Liver (tissue), 8 donors: ENCODE measurements at regions not wholly inside any gene's neighbourhood (a gene's known extent, or its start where the extent isn't known, plus 50 kb on each side); places are given as distances from the start of the nearest gene placed in this dataset.

Source experiments
- DNase-seq: peaks from one replicate; pipeline ENCODE4 v3.0.0-alpha.2; 2017; ENCODE audit warnings: low spot score
- H3K27ac ChIP-seq, 2 donors: one replicate each; pipeline ENCODE4 v1.7.0; 2013; ENCODE audit warnings: inconsistent platforms in 2 of 2, low read length in 2 of 2, control low read depth in 1 of 2, low read depth in 1 of 2, mild to moderate bottlenecking in 1 of 2
- H3K27me3 ChIP-seq, 4 donors: one replicate each; pipeline versions ENCODE4 v1.6.1 to v1.7.0; 2013; ENCODE audit warnings: low read length in 3 of 4, inconsistent platforms in 1 of 4, mild to moderate bottlenecking in 1 of 4, moderate library complexity in 1 of 4; ENCODE audit not compliant: control insufficient read depth in 4 of 4, insufficient read depth in 4 of 4
- H3K36me3 ChIP-seq, 4 donors: one replicate each; pipeline versions ENCODE4 v1.6.1 to v1.7.0; 2013; ENCODE audit warnings: low read length in 3 of 4, mild to moderate bottlenecking in 3 of 4, low read depth in 1 of 4, moderate library complexity in 1 of 4; ENCODE audit not compliant: control insufficient read depth in 4 of 4, insufficient read depth in 3 of 4
- H3K4me1 ChIP-seq, 4 donors: one replicate each; pipeline versions ENCODE4 v1.6.1 to v1.7.0; 2013; ENCODE audit warnings: low read length in 3 of 4, mild to moderate bottlenecking in 3 of 4, moderate library complexity in 1 of 4; ENCODE audit not compliant: control insufficient read depth in 4 of 4, insufficient read depth in 4 of 4
- H3K4me3 ChIP-seq, 3 donors: one replicate each; pipeline versions ENCODE4 v1.6.1 to v1.7.0; 2013; ENCODE audit warnings: low read length in 3 of 3, control low read depth in 1 of 3, low read depth in 1 of 3, mild to moderate bottlenecking in 1 of 3
- H3K9ac ChIP-seq, 2 donors: one replicate each; pipeline ENCODE4 v1.7.0; 2013; ENCODE audit warnings: low read length in 2 of 2, mild to moderate bottlenecking in 2 of 2, moderate library complexity in 2 of 2, control low read depth in 1 of 2, low read depth in 1 of 2
- H3K9me3 ChIP-seq, 4 donors: one replicate each; pipeline versions ENCODE4 v1.6.1 to v1.7.0; 2013; ENCODE audit warnings: low read length in 3 of 4; ENCODE audit not compliant: control insufficient read depth in 4 of 4
- EGR1 ChIP-seq, 2 donors: IDR thresholded peaks; 2 replicates each; pipeline ENCODE4 v1.6.1; 2016 to 2018; ENCODE audit warnings: antibody characterized with exemption in 2 of 2, low read depth in 2 of 2
- FOXA1 ChIP-seq: IDR thresholded peaks from 2 replicates; pipeline ENCODE4 v1.6.1; 2016; ENCODE audit warnings: antibody characterized with exemption
- FOXA2 ChIP-seq: IDR thresholded peaks from 2 replicates; pipeline ENCODE4 v1.6.1; 2016; ENCODE audit warnings: antibody characterized with exemption
- GABPA ChIP-seq, 2 donors: IDR thresholded peaks in 1 of 2; conservative IDR thresholded peaks in 1 of 2; 2 replicates each; pipeline ENCODE4 v1.6.1; 2016; ENCODE audit warnings: antibody characterized with exemption in 2 of 2, mild to moderate bottlenecking in 1 of 2, moderate library complexity in 1 of 2
- HNF4A ChIP-seq, 2 donors: conservative IDR thresholded peaks; 2 replicates each; pipeline ENCODE4 v1.6.1; 2016; ENCODE audit warnings: antibody characterized with exemption in 2 of 2, mild to moderate bottlenecking in 2 of 2
- HNF4G ChIP-seq: IDR thresholded peaks from 2 replicates; pipeline ENCODE4 v1.6.1; 2016; ENCODE audit warnings: antibody characterized with exemption
- JUND ChIP-seq, 2 donors: IDR thresholded peaks; 2 replicates each; pipeline ENCODE4 v1.6.1; 2016; ENCODE audit warnings: antibody characterized with exemption in 2 of 2
- NR2F2 ChIP-seq: IDR thresholded peaks from 2 replicates; pipeline ENCODE4 v1.6.1; 2016; ENCODE audit warnings: antibody characterized with exemption
- RAD21 ChIP-seq, 2 donors: IDR thresholded peaks; 2 replicates each; pipeline ENCODE4 v1.6.1; 2016; ENCODE audit warnings: antibody characterized with exemption in 2 of 2, mild to moderate bottlenecking in 2 of 2
- RXRA ChIP-seq, 2 donors: IDR thresholded peaks; 2 replicates each; pipeline ENCODE4 v1.6.1; 2017 to 2018; ENCODE audit warnings: antibody characterized with exemption in 2 of 2, mild to moderate bottlenecking in 1 of 2
- SP1 ChIP-seq: IDR thresholded peaks from 2 replicates; pipeline ENCODE4 v1.6.1; 2018; ENCODE audit warnings: antibody characterized with exemption, mild to moderate bottlenecking
- TAF1 ChIP-seq: conservative IDR thresholded peaks from 2 replicates; pipeline ENCODE4 v1.6.1; 2016; ENCODE audit warnings: antibody characterized with exemption, mild to moderate bottlenecking
- YY1 ChIP-seq: IDR thresholded peaks from 2 replicates; pipeline ENCODE4 v1.6.1; 2016; ENCODE audit warnings: antibody characterized with exemption, mild to moderate bottlenecking
- WGBS: extraction: QIAGEN DNeasy Blood & Tissue Kit; methylation state at CpG from one replicate; pipeline ENCODE4 v1.1.7; 2013; 5-methylcytosine and 5-hydroxymethylcytosine counted together
- TF ChIP-seq, protein P1 (sequence below): IDR thresholded peaks from 2 replicates; pipeline ENCODE4 v1.6.1; 2016; ENCODE audit warnings: antibody characterized with exemption, mild to moderate bottlenecking
- TF ChIP-seq, protein P2 (sequence below): IDR thresholded peaks from 2 replicates; pipeline ENCODE4 v1.6.1; 2016; ENCODE audit warnings: antibody characterized with exemption
- TF ChIP-seq, protein P3 (sequence below): IDR thresholded peaks from 2 replicates; pipeline ENCODE4 v1.6.1; 2016; ENCODE audit warnings: antibody characterized with exemption
- TF ChIP-seq, protein P4 (sequence below): IDR thresholded peaks from 2 replicates; pipeline ENCODE4 v1.6.1; 2016; ENCODE audit warnings: antibody characterized with exemption
- TF ChIP-seq, protein P5 (sequence below): fragments of 150-350 bp; IDR thresholded peaks from 2 replicates; pipeline ENCODE4 v1.5.1; 2017; ENCODE audit warnings: improper control_type of control experiment, low read depth, low read length; ENCODE audit not compliant: missing input control
- donor health status: healthy.
- donor health status: healthy.
- donor health status: healthy.
- donor health status: healthy.
- donor health status: healthy.

DNA sequence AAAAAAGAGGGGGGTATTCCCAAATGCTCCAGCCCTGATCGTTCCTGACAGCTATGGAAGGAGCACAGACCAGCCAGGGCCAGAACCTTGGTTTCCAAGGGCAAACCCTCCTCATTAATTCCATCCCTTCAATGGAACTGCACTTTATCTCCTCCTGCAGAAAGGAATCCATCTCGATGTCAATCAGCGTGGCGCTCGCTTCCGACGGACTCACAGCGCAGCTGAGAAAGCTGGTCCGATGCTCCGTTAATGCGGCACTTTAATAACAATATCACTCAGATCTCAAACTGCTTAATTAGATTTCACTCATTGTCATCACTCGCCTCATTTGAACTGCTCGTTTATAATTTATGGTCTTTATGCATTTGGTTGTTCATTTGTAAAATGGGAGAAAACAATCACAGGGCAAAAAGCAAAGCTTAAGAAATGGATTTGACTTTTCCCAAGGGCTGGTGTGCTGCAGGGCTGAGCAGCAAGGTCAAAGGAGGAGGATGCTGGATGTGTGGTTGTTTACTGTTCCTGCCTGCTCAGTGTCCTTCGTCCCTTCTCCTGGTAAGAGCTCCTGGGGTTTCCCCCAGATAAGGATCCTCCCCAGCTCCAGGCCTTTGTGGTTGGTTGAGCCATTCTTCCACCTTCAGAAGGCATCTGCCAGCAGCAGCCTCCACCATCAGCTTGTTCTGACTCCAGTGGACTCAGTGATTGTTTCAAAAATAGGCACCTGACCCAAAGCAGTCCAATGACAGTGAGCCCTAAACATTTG is 152.7 kb downstream of the ANKRD60 start:
- Histone ChIP-seq H3K9ac (no peak overlapping the region), H3K9me3 (peaks cover 0 to 2% (median 0%) of the 10 kb centered on the region in 4 donors), H3K4me3 (no peak overlapping the region), H3K27ac (no peak overlapping the region), H3K36me3 (no peaks in the 10 kb centered on the region), H3K4me1 (no peaks in the 10 kb centered on the region), H3K27me3 (peaks cover 0 to 12% (median 3%) of the 10 kb centered on the region in 4 donors)
- WGBS: 79% methylated on average over 14 of the region's 14 CpGs
- peak; percentile 2 for DNase-seq
- no peak for TF ChIP-seq GABPA (IDR thresholded peaks at IDR 0.05 in 1 of 2, conservative IDR thresholded peaks at IDR 0.05 in 1 of 2)
- TF ChIP-seq, protein P1, sequence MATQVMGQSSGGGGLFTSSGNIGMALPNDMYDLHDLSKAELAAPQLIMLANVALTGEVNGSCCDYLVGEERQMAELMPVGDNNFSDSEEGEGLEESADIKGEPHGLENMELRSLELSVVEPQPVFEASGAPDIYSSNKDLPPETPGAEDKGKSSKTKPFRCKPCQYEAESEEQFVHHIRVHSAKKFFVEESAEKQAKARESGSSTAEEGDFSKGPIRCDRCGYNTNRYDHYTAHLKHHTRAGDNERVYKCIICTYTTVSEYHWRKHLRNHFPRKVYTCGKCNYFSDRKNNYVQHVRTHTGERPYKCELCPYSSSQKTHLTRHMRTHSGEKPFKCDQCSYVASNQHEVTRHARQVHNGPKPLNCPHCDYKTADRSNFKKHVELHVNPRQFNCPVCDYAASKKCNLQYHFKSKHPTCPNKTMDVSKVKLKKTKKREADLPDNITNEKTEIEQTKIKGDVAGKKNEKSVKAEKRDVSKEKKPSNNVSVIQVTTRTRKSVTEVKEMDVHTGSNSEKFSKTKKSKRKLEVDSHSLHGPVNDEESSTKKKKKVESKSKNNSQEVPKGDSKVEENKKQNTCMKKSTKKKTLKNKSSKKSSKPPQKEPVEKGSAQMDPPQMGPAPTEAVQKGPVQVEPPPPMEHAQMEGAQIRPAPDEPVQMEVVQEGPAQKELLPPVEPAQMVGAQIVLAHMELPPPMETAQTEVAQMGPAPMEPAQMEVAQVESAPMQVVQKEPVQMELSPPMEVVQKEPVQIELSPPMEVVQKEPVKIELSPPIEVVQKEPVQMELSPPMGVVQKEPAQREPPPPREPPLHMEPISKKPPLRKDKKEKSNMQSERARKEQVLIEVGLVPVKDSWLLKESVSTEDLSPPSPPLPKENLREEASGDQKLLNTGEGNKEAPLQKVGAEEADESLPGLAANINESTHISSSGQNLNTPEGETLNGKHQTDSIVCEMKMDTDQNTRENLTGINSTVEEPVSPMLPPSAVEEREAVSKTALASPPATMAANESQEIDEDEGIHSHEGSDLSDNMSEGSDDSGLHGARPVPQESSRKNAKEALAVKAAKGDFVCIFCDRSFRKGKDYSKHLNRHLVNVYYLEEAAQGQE: no peak

DNA sequence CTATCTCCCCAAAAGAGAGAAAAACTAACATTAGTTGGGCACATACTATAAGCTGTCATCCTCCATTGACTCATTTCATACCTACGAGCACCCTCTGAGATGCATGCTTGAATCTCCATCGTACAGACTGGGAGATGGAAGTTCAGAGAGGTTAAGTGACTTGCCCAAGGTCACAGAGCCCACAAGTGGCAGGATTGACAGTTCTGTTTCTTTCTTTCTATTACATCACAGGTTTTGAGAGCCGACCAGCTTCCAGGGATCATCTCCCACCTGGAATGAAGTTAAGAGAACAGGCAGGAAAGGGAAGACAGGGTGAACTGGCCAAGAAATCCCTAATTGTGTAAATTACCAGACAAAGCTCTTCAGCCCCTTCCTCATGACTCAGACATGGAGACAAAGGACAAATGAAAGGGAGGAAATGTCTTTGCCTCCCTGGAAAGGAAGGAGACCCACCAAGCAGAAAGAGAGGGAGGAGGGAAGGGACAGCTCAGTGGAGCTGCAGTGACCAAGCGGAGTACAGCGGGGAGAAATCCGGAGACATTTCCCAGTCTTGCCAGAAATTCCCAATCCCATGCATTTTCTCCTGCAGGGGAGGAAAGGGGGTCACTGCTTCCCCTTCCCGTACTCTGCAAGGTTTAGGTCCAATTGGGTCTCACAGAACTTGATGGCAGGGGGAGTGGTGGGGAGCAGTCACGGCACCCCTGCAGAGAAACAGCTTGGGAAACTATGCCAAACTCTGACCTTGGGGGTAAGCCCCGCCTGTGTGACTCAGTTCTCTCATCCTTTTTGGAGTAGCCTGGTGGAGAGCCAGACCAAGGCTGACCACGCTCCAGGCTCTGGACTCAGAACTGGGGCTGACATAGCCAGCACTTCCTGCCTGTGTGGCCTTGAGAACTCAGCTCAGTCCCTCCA is 154.3 kb downstream of the ANKRD60 start:
- Histone ChIP-seq H3K4me3 (no peak overlapping the region), H3K9ac (no peak overlapping the region), H3K27me3 (peaks cover 0 to 9% (median 3%) of the 10 kb centered on the region in 4 donors), H3K4me1 (no peaks in the 10 kb centered on the region), H3K27ac (no peak overlapping the region), H3K36me3 (no peaks in the 10 kb centered on the region), H3K9me3 (peaks cover 0 to 2% (median 0%) of the 10 kb centered on the region in 4 donors)
- WGBS: 62% methylated on average over 10 of the region's 10 CpGs
- no peak for DNase-seq
- no peak for TF ChIP-seq FOXA2
- TF ChIP-seq HNF4G: no peak
- TF ChIP-seq RAD21 (IDR thresholded peaks at IDR 0.05): no peak
- no peak for TF ChIP-seq NR2F2
- no peak for TF ChIP-seq SP1
- TF ChIP-seq, protein P2, sequence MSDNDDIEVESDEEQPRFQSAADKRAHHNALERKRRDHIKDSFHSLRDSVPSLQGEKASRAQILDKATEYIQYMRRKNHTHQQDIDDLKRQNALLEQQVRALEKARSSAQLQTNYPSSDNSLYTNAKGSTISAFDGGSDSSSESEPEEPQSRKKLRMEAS: no peak
- TF ChIP-seq, protein P3, sequence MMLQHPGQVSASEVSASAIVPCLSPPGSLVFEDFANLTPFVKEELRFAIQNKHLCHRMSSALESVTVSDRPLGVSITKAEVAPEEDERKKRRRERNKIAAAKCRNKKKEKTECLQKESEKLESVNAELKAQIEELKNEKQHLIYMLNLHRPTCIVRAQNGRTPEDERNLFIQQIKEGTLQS: no peak
- no peak for TF ChIP-seq FOXA1
- TF ChIP-seq, protein P1: no peak
- TF ChIP-seq, protein P4, sequence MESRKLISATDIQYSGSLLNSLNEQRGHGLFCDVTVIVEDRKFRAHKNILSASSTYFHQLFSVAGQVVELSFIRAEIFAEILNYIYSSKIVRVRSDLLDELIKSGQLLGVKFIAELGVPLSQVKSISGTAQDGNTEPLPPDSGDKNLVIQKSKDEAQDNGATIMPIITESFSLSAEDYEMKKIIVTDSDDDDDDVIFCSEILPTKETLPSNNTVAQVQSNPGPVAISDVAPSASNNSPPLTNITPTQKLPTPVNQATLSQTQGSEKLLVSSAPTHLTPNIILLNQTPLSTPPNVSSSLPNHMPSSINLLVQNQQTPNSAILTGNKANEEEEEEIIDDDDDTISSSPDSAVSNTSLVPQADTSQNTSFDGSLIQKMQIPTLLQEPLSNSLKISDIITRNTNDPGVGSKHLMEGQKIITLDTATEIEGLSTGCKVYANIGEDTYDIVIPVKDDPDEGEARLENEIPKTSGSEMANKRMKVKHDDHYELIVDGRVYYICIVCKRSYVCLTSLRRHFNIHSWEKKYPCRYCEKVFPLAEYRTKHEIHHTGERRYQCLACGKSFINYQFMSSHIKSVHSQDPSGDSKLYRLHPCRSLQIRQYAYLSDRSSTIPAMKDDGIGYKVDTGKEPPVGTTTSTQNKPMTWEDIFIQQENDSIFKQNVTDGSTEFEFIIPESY: no peak
- TF ChIP-seq, protein P5, sequence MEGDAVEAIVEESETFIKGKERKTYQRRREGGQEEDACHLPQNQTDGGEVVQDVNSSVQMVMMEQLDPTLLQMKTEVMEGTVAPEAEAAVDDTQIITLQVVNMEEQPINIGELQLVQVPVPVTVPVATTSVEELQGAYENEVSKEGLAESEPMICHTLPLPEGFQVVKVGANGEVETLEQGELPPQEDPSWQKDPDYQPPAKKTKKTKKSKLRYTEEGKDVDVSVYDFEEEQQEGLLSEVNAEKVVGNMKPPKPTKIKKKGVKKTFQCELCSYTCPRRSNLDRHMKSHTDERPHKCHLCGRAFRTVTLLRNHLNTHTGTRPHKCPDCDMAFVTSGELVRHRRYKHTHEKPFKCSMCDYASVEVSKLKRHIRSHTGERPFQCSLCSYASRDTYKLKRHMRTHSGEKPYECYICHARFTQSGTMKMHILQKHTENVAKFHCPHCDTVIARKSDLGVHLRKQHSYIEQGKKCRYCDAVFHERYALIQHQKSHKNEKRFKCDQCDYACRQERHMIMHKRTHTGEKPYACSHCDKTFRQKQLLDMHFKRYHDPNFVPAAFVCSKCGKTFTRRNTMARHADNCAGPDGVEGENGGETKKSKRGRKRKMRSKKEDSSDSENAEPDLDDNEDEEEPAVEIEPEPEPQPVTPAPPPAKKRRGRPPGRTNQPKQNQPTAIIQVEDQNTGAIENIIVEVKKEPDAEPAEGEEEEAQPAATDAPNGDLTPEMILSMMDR: no peak
- TF ChIP-seq JUND (IDR thresholded peaks at IDR 0.05): no peak
- TF ChIP-seq YY1: no peak
- TF ChIP-seq RXRA (IDR thresholded peaks at IDR 0.05): no peak
- TF ChIP-seq EGR1 (IDR thresholded peaks at IDR 0.05; ENCODE audit: low read depth in 2 of 2): no peak
- TF ChIP-seq TAF1: no peak
- TF ChIP-seq GABPA (IDR thresholded peaks at IDR 0.05 in 1 of 2, conservative IDR thresholded peaks at IDR 0.05 in 1 of 2): no peak
- TF ChIP-seq HNF4A (conservative IDR thresholded peaks at IDR 0.05): no peak
